ENCODE measurements at regions not wholly inside any gene's neighbourhood (a gene's known extent, or its start where the extent isn't known, plus 50 kb on each side); places are given as distances from the start of the nearest gene placed in this dataset.

DNA sequence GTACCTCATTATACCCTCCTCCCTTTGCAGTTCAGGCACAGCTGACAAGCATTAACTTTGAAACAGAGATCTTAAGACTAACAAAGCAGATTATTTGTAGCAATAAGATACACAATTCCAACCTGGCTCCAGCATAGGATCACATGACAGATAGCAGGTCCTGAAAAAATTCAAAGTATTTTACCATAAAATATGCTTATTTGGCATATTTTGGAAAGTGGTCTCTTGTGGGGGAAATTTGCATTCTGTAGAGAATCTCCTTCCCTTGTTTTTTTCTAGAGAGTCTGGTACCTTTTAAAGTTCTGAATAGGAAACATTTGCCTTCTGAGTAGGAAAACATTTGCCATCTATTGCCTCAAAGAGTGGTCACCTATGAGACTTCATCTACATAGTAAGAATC is 212.8 kb upstream of the SH3BP4 start:
- TF ChIP-seq POLR2A (IDR thresholded peaks at IDR 0.05), result no peak
- TF ChIP-seq, protein P1, sequence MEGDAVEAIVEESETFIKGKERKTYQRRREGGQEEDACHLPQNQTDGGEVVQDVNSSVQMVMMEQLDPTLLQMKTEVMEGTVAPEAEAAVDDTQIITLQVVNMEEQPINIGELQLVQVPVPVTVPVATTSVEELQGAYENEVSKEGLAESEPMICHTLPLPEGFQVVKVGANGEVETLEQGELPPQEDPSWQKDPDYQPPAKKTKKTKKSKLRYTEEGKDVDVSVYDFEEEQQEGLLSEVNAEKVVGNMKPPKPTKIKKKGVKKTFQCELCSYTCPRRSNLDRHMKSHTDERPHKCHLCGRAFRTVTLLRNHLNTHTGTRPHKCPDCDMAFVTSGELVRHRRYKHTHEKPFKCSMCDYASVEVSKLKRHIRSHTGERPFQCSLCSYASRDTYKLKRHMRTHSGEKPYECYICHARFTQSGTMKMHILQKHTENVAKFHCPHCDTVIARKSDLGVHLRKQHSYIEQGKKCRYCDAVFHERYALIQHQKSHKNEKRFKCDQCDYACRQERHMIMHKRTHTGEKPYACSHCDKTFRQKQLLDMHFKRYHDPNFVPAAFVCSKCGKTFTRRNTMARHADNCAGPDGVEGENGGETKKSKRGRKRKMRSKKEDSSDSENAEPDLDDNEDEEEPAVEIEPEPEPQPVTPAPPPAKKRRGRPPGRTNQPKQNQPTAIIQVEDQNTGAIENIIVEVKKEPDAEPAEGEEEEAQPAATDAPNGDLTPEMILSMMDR (IDR thresholded peaks at IDR 0.05), result no peak

Measured in heart left ventricle (tissue), 13 donors.